HG02870 (cell line): ENCODE measurements at regions not wholly inside any gene's neighbourhood (a gene's known extent, or its start where the extent isn't known, plus 50 kb on each side); places are given as distances from the start of the nearest gene placed in this dataset.
A peak's percentile ranks its signal among the peaks of the same experiment; 100 is the strongest.
"Not testable (repeated sequence)": the region's sequence is repeated elsewhere in the genome, so short reads cannot be mapped to it uniquely, and the experiment has no call there.

Experiments used
- ATAC-seq: cut with Tn5 transposase; IDR thresholded peaks from one replicate; pipeline ENCODE4 v1.9.1; 2021; ENCODE audit warnings: mild to moderate bottlenecking, moderate library complexity; ENCODE audit not compliant: unreplicated experiment

- no peak for ATAC-seq
These were observed 242.6 kb downstream of the TTC32 start for GRCh38 chr2:19659024-19659792.

DNA sequence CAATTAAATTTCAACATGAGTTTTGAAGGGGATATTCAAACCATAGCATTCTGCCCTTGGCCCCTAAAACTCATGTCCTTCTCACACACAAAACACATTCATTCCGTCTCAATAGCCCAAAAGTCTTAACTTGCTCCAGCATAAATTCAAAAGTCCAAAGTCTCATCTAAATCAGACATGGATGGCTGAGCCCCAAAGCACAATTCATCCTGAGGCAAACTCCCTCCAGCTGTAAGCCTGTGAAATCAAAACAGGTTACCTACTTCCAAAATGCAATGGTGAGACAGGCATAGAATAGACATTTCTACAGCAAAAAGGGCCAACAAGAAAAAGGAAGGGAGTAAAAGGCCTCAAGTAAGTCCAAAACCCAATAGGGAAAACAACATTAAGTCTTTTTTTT lies 245.8 kb downstream of the TTC32 start:
- ATAC-seq, result no peak

GRCh38 chr2:19654310-19655090 lies 247.3 kb downstream of the TTC32 start:
- ATAC-seq, result no peak

DNA sequence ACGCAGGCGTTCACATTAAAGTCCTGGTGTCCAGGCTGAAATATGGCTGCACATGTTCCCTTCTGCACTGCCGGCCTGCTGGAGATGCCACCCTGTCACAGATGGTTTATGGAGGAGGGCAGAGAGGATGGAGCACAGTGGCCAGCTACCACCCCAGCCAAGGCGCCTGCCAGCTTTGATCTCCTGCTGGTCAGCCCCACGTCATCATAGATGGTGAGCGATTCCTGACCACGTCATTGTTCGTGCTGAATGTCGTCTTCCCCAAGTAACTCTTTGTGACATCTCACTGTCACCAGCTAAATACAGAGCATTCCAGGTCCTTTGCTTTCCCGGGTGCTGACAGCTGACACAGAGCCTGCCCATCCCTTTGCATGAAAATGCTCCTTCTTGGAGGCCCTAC lies 248.3 kb downstream of the TTC32 start:
- no peak for ATAC-seq

GRCh38 chr2:19652811-19653210 lies 249.0 kb downstream of the TTC32 start:
- ATAC-seq, result no peak

DNA sequence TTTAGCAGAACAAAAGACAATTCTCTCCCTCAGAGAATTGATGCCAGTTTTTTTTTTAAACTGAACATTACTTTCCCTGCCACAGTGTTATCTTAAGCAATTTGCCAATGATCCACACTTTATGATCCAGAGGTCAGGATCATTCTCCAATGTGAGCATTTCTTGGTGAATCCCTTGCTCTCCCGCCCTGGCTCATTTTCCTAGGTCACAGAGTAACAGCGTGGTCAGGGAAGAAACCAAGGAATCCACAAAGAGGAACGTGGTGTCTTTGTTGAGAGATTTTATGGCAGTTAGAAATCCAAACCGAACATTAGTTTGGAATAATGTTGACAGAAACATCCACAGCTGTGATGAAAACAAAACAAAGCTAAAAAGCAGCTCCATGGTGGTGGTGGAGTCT lies 250.3 kb downstream of the TTC32 start:
- no peak for ATAC-seq

DNA sequence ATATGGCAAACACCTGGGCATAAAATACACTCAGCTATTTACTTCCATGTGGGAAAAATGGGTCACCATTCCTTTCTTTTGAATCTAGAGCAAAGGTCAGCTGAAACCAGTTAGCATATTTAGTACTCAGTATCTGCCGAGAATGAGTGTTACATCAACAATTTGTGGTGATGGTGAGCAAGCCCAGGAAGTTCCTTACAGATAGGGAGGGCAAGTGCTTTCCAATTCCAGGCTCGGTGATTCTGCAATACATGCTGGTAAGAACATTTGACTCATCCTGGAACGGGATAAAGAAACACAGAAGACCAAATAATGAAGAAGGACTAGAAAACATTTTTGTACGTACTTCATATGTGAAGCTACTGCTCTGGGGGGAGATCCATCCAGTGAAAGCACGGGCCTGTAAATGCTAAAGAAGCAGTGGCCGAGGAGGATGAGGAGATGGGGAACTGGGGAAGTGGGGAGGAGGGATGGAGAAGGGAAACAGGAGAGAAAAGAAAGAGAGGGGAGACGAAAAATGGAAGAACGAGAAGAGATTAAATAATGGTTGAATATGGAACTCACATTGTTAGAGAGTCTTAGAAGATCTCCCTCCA lies 251.9 kb downstream of the TTC32 start:
- ATAC-seq, result no peak

DNA sequence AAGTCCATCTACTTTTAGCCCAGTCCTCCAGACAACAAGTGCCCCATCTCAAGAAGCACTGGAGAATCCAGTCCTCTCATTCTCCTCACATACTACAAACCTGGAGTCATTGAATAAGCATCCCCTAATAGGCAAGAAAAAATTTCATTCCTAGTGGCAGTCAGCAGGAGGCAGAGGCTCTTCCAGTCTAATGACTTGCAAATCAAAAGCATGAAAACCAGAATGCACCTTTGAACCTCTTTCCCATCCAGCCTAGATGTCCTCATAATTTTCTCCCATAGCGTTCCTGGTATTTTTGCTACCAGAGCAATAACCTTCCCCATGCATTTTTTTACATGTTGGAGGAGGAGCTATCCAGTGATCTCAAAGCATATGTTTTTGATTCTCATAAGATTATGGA lies 252.6 kb downstream of the TTC32 start:
- no peak for ATAC-seq

GRCh38 chr2:19648583-19648982 lies 253.2 kb downstream of the TTC32 start:
- no peak for ATAC-seq

- no peak for ATAC-seq
These were observed 254.8 kb downstream of the TTC32 start for GRCh38 chr2:19646987-19647386.

- ATAC-seq, result no peak
These were observed 257.0 kb downstream of the TTC32 start for GRCh38 chr2:19644763-19645162.

- peak; percentile 88 for ATAC-seq
These were observed 258.7 kb downstream of the TTC32 start for GRCh38 chr2:19643117-19643518.

DNA sequence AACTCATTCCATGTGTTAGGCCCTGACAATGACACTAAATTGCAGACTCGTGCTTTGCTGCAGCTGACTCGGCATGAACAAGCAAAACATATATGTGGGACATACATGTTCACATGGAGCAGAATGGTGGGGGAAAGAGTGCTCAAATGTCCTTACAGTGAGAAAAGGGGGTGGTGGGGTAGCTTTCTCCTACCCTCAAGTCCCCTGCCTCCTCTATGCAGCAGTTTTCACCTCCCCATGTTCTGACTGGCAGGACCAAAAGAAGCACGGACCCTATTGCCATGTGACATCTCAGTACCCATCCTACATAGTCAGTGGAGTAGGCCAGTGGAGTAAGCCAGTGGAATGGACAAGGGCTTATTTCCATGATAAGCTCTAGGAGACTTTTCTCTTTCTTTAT lies 259.3 kb downstream of the TTC32 start:
- ATAC-seq, result peak; percentile 4

DNA sequence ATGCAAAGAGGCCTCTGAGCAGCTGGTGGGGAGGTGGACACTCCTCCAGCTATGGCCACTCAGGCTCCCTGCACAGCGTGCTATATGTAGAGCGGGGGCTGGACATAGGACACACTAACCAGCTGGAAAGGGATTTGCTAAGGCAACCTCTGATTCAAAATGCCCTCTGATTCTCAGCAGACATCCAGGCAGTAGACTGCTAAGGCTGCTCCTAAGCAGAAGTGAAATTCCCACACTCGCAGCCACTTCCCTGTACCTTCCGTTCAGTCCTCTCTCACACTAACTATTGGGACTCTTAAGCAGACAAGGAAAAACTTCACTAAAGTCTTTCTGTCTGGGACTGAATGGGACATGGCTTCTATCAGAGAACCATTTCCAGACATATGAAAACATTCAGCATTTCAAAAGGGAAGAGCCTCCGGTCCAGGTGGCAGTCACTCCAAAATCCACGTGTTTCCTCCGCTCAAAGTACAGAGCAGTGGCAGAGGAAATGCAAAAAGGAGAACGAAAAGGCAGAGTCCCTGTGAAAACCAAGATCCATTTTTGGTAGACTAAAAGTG lies 265.8 kb downstream of the TTC32 start:
- ATAC-seq, result no peak

DNA sequence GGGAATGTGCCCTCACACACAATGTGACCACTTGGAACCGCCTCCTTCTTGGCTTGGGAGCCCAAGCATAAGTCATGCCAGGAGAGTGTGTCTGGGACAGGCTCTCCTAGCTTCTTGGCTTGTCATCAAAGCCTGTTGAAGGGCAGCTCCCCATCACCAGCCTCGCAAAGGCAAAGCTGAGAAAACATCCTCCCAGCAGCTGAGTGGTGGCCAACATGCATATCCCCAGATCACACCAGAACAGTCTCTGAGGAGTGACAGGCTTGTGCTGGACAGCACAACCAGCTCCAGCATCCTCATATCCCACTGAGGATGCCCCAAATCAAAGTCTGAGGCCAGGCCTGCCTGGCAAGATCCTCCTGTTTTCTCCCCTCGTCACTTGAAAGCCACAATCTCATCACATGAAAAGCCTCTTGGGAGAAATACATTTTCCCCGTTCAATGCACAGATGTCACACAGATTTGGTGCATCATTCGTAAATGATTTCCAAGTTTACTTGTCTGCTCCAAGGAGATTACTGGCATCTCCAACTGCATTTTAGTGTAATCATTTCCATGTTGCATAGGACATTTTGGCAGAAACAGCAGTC lies 269.3 kb downstream of the TTC32 start:
- ATAC-seq, result no peak

GRCh38 chr2:19631871-19632270 lies 269.9 kb downstream of the TTC32 start:
- ATAC-seq, result no peak

GRCh38 chr2:19630921-19631320 lies 270.9 kb downstream of the TTC32 start:
- no peak for ATAC-seq

DNA sequence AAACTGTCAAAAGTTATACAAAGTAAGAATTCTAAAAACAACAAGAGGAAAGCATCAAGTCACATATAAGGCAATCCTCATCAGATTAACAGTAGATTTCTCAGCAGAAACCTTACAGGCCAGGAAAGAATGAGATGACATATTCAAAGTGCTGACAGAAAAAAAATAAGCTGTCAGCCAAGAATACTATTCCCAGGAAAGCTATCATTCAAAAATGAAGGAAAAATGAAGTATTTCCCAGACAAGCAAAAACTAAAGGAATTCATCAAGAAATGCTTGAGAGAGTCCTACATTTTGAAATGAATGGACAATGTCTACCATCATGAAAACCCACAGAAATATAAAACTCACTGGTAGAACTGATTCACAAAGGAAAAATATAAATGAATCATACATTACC lies 268.9 kb upstream of the OSR1 start:
- ATAC-seq, result no peak

DNA sequence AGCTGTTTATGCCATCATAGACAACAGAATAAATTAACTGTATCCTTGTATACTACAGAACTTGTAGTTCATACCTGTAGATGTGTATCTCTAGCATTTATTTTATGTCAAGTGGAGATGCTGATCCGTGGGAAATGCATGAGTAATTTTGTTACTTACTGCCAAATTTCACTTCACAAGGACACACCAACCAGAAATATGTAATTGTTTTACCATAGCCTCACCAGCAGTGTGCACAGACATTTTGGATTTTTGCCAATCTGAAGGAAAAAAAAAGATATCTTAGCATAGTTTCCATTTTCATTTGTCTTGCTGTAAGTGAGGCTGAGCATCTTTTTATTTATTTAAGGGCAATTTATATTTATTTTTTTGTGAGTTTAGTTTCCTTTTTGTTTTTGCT lies 265.1 kb upstream of the OSR1 start:
- no peak for ATAC-seq

- ATAC-seq, result no peak
These were observed 258.9 kb upstream of the OSR1 start for GRCh38 chr2:19617257-19617848.

DNA sequence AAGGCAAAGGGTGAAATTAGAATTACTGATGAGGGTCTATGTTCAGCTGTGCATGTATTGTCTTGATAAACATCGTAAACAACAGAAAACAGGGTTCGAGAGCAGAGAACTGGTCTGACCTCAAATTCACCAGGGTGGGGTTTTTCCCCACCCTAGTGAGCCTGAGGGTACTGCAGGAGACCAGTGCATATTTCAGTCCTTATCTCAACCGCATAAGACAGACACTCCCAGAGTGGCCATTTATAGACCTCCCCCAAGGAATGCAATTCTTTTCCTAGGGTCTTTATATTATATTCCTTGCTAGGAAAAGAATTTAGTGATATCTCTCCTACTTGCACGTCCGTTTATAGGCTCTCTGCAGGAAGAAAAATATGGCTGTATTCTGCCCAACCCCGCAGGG lies 257.0 kb upstream of the OSR1 start:
- ATAC-seq, result not testable (repeated sequence)
